ENCODE measurements at regions not wholly inside any gene's neighbourhood (a gene's known extent, or its start where the extent isn't known, plus 50 kb on each side); places are given as distances from the start of the nearest gene placed in this dataset.

DNA sequence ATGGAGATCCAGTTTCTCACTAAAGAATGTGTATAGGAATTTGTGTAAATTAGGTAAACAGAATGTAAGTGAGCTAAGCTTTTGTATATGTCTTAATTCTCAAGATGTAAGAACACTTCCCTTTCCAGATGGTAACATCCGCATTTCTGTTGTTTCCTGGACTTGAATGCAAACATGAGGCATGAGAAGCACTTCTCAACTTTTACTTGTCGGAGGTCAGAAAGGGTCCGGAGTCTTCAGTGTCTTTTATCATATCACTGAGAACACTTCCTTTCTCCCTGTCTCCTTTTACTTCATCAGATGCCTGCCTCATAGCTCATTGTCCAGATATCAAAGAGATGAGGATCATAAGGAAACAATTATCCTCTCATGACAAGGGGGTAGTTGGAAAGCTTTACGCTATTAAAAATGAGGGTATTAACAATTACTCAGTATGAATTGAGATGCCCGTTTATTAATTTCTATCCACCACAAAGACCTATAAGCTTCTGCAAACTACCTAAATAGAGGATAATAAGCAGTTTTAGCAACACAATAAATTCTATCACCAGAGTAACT lies 214.1 kb upstream of the FLRT2 start:
- no peaks in the 10 kb centered on the region for H3K9me3 ChIP-seq (ENCODE audit: control insufficient read depth, insufficient read depth, low read depth, low read length)
- ChIA-PET POLR2A (interaction anchor here (0.6 kb wide), 1 partner anchor 652 kb away, joined by 3 read pairs; no protein-coding TSS in a partner anchor), CTCF (no interaction called here)
- no peaks in the 10 kb centered on the region for H3K36me3 ChIP-seq (ENCODE audit: control insufficient read depth, insufficient read depth, low read length)
- no peak for TF ChIP-seq SIN3A (IDR thresholded peaks at IDR 0.05; ENCODE audit: borderline replicate concordance, insufficient read depth, low read depth, low read length)
- TF ChIP-seq TCF7L2 (IDR thresholded peaks at IDR 0.05; ENCODE audit: low read depth, low read length) = no peak
- TF ChIP-seq, protein P1, sequence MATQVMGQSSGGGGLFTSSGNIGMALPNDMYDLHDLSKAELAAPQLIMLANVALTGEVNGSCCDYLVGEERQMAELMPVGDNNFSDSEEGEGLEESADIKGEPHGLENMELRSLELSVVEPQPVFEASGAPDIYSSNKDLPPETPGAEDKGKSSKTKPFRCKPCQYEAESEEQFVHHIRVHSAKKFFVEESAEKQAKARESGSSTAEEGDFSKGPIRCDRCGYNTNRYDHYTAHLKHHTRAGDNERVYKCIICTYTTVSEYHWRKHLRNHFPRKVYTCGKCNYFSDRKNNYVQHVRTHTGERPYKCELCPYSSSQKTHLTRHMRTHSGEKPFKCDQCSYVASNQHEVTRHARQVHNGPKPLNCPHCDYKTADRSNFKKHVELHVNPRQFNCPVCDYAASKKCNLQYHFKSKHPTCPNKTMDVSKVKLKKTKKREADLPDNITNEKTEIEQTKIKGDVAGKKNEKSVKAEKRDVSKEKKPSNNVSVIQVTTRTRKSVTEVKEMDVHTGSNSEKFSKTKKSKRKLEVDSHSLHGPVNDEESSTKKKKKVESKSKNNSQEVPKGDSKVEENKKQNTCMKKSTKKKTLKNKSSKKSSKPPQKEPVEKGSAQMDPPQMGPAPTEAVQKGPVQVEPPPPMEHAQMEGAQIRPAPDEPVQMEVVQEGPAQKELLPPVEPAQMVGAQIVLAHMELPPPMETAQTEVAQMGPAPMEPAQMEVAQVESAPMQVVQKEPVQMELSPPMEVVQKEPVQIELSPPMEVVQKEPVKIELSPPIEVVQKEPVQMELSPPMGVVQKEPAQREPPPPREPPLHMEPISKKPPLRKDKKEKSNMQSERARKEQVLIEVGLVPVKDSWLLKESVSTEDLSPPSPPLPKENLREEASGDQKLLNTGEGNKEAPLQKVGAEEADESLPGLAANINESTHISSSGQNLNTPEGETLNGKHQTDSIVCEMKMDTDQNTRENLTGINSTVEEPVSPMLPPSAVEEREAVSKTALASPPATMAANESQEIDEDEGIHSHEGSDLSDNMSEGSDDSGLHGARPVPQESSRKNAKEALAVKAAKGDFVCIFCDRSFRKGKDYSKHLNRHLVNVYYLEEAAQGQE (IDR thresholded peaks at IDR 0.05; ENCODE audit: insufficient read depth in 1 of 2, low read depth in 2 of 2, low read length in 1 of 2) = no peak
- TF ChIP-seq, protein P2, sequence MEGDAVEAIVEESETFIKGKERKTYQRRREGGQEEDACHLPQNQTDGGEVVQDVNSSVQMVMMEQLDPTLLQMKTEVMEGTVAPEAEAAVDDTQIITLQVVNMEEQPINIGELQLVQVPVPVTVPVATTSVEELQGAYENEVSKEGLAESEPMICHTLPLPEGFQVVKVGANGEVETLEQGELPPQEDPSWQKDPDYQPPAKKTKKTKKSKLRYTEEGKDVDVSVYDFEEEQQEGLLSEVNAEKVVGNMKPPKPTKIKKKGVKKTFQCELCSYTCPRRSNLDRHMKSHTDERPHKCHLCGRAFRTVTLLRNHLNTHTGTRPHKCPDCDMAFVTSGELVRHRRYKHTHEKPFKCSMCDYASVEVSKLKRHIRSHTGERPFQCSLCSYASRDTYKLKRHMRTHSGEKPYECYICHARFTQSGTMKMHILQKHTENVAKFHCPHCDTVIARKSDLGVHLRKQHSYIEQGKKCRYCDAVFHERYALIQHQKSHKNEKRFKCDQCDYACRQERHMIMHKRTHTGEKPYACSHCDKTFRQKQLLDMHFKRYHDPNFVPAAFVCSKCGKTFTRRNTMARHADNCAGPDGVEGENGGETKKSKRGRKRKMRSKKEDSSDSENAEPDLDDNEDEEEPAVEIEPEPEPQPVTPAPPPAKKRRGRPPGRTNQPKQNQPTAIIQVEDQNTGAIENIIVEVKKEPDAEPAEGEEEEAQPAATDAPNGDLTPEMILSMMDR (IDR thresholded peaks at IDR 0.05) = no peak
- no peak for TF ChIP-seq POLR2AphosphoS5 (IDR thresholded peaks at IDR 0.05; ENCODE audit: low read depth, low read length)
- no peaks in the 10 kb centered on the region for H3K27me3 ChIP-seq (ENCODE audit: control insufficient read depth, insufficient read depth, low read length)
- in situ Hi-C loops (cut with HindIII; ENCODE audit: low pct_unique_long_range_greater_than_20kb, low sequenced_read_pairs) (no loop called here), intact Hi-C loops (cut with micrococcal nuclease; ENCODE audit: unreplicated experiment) (no loop called here)
- ATAC-seq (no peak), DNase-seq (ENCODE audit: low read depth, low spot score) (no peak)
- no TSS peak for BruUV-seq (replicated peaks)
- H3K4me3 ChIP-seq (ENCODE audit: low read depth in 2 of 2, low read length in 2 of 2) = no peak overlapping the region
- H3K4me1 ChIP-seq (ENCODE audit: control insufficient read depth, insufficient read depth, low read length) = no peaks in the 10 kb centered on the region
- H3K27ac ChIP-seq (ENCODE audit: low read length) = no peak overlapping the region

DNA sequence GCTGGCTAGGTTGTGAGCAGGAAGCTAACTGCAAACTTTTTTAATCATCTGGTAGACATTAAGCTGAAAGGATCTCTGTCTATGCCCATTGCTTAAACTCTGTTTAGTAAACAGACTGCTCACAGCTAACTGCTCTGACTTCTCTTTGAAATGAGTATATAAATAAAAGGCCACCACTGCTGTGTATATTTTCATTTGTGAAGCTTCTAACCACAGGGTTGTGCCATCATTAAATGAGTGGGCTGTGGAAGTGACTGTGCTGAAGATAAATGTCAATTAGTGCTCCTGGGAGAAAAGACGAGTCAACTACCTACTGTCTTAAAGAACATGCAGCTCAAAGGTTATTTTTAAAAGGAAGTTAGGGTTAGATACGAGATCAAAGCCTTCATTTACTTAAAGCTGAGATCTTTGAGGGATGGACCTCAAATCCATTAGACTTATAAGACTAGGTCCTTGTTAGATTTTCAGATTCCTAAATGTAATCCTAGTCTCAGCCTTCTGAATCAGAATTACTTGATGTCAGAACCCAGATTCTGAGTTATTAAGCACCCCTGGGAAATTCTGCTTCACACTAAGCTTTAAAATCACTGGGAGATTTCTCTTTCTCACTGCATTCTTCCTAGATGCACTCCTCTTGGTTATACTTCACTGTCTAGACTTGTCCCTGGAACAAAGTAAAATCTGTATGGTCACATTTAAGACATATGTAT lies 213.1 kb upstream of the FLRT2 start:
- no peaks in the 10 kb centered on the region for H3K27me3 ChIP-seq (ENCODE audit: control insufficient read depth, insufficient read depth, low read length)
- DNase-seq (ENCODE audit: low read depth, low spot score) = no peak
- TF ChIP-seq, protein P1 (IDR thresholded peaks at IDR 0.05; ENCODE audit: insufficient read depth in 1 of 2, low read depth in 2 of 2, low read length in 1 of 2) = no peak
- TF ChIP-seq POLR2AphosphoS5 (IDR thresholded peaks at IDR 0.05; ENCODE audit: low read depth, low read length) = no peak
- TF ChIP-seq, protein P2 (IDR thresholded peaks at IDR 0.05) = no peak
- TF ChIP-seq SIN3A (IDR thresholded peaks at IDR 0.05; ENCODE audit: borderline replicate concordance, insufficient read depth, low read depth, low read length) = no peak
- no peak for TF ChIP-seq TCF7L2 (IDR thresholded peaks at IDR 0.05; ENCODE audit: low read depth, low read length)
- intact Hi-C loops (cut with micrococcal nuclease; ENCODE audit: unreplicated experiment) (no loop called here), in situ Hi-C loops (cut with HindIII; ENCODE audit: low pct_unique_long_range_greater_than_20kb, low sequenced_read_pairs) (no loop called here)
- POLR2A ChIA-PET = no interaction called here
- H3K4me1 ChIP-seq (ENCODE audit: control insufficient read depth, insufficient read depth, low read length) = no peaks in the 10 kb centered on the region
- H3K27ac ChIP-seq (ENCODE audit: low read length) = no peak overlapping the region
- H3K9me3 ChIP-seq (ENCODE audit: control insufficient read depth, insufficient read depth, low read depth, low read length) = no peaks in the 10 kb centered on the region
- CTCF ChIA-PET = no interaction called here
- BruUV-seq (replicated peaks) = no TSS peak
- no peaks in the 10 kb centered on the region for H3K36me3 ChIP-seq (ENCODE audit: control insufficient read depth, insufficient read depth, low read length)
- H3K4me3 ChIP-seq (ENCODE audit: low read depth in 2 of 2, low read length in 2 of 2) = no peak overlapping the region
- no peak for ATAC-seq
